A549 (cell line): ENCODE measurements at regions not wholly inside any gene's neighbourhood (a gene's known extent, or its start where the extent isn't known, plus 50 kb on each side); places are given as distances from the start of the nearest gene placed in this dataset.

Experiments used
- CBX2 ChIP-seq: fragments of 200-600 bp; sonication (generic); IDR thresholded peaks from 2 replicates; pipeline ENCODE4 v1.6.1; 2016; ENCODE audit warnings: low read depth, mild to moderate bottlenecking, borderline replicate concordance
- EP300 ChIP-seq, 2 experiments: fragments of >200 bp; sonication (Bioruptor Twin); formaldehyde crosslinking; IDR thresholded peaks; 2 replicates in 1 of 2; 3 replicates in 1 of 2; pipeline ENCODE4 v1.6.1; 2016 to 2017
- MAFK ChIP-seq: fragments of 450-650 bp; IDR thresholded peaks from 2 replicates; pipeline ENCODE4 v1.6.1; 2014; ENCODE audit not compliant: partially characterized antibody
- MAZ ChIP-seq: fragments of 150-350 bp; IDR thresholded peaks from 2 replicates; pipeline ENCODE4 v1.6.1; 2014; ENCODE audit warnings: antibody characterized with exemption, low read depth, low read length, borderline replicate concordance
- NFE2L2 ChIP-seq: fragments of 150-350 bp; conservative IDR thresholded peaks from 2 replicates; pipeline ENCODE4 v1.6.1; 2014; ENCODE audit warnings: low read length
- PHF8 ChIP-seq: fragments of 200-600 bp; sonication (generic); IDR thresholded peaks from 2 replicates; pipeline ENCODE4 v1.6.1; 2016; ENCODE audit warnings: low read depth, mild to moderate bottlenecking, antibody characterized with exemption, moderate library complexity, borderline replicate concordance
- POLR2A ChIP-seq: IDR thresholded peaks from 2 replicates; pipeline ENCODE4 v1.6.1; 2012; ENCODE audit warnings: mild to moderate bottlenecking, low read length
- POLR2AphosphoS2 ChIP-seq: conservative IDR thresholded peaks from 2 replicates; pipeline ENCODE4 v1.6.1; 2012; ENCODE audit warnings: low read length, improper control_type of control experiment, inconsistent platforms
- RARB ChIP-seq: fragments of 250-450 bp; sonication (Bioruptor Pico); IDR thresholded peaks from 2 replicates; pipeline ENCODE4 v1.8.0; 2021; ENCODE audit warnings: mild to moderate bottlenecking, moderate library complexity
- RFX5 ChIP-seq: fragments of 450-650 bp; IDR thresholded peaks from 2 replicates; pipeline ENCODE4 v1.7.1; 2014; ENCODE audit warnings: antibody characterized with exemption, mild to moderate bottlenecking, moderate library complexity
- RNF2 ChIP-seq: fragments of 200-600 bp; sonication (generic); IDR thresholded peaks from 2 replicates; pipeline ENCODE4 v1.6.1; 2016; ENCODE audit warnings: low read depth, mild to moderate bottlenecking, antibody characterized with exemption, moderate library complexity, borderline replicate concordance
- ZFP36 ChIP-seq: fragments of 450-650 bp; IDR thresholded peaks from 2 replicates; pipeline ENCODE4 v1.6.1; 2014; ENCODE audit warnings: borderline replicate concordance; ENCODE audit not compliant: partially characterized antibody
- TF ChIP-seq, protein P1 (sequence below): fragments of >200 bp; sonication (Bioruptor Twin); formaldehyde crosslinking; IDR thresholded peaks from 3 replicates; pipeline ENCODE4 v1.5.1; 2016
- TF ChIP-seq, protein P2 (sequence below): fragments of 250-450 bp; sonication (Bioruptor Pico); IDR thresholded peaks from 2 replicates; pipeline ENCODE4 v1.5.0; 2021; ENCODE audit warnings: mild to moderate bottlenecking, moderate library complexity, borderline replicate concordance

DNA sequence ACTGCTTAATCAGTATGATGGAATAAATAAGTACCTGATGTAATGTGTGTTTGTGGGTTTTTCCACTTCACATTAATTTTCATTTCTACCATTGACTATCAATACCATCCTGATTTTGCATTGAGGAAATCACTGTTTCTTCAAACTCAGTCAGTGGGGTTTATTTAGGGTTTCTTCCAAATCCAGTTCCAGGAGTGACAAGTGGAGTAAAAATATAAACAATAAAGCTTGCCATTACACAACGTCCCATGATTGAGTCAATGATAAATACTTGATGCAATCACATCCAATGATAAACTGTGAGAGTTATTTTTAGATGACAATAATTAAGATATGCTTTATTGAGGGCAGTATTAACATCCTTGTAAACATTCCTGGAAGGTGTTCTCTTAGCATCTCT lies 1037.4 kb upstream of the GJE1 start:
- TF ChIP-seq, protein P1, sequence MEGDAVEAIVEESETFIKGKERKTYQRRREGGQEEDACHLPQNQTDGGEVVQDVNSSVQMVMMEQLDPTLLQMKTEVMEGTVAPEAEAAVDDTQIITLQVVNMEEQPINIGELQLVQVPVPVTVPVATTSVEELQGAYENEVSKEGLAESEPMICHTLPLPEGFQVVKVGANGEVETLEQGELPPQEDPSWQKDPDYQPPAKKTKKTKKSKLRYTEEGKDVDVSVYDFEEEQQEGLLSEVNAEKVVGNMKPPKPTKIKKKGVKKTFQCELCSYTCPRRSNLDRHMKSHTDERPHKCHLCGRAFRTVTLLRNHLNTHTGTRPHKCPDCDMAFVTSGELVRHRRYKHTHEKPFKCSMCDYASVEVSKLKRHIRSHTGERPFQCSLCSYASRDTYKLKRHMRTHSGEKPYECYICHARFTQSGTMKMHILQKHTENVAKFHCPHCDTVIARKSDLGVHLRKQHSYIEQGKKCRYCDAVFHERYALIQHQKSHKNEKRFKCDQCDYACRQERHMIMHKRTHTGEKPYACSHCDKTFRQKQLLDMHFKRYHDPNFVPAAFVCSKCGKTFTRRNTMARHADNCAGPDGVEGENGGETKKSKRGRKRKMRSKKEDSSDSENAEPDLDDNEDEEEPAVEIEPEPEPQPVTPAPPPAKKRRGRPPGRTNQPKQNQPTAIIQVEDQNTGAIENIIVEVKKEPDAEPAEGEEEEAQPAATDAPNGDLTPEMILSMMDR: no peak
- TF ChIP-seq POLR2A (no peak), ZFP36 (no peak), POLR2AphosphoS2 (no peak), EP300 (IDR thresholded peaks at IDR 0.05) (no peak), RNF2 (no peak), NFE2L2 (no peak), MAZ (no peak), MAFK (no peak), CBX2 (no peak), PHF8 (no peak), RFX5 (no peak), RARB (CRISPR knock-in tag) (no peak)
- TF ChIP-seq, protein P2, sequence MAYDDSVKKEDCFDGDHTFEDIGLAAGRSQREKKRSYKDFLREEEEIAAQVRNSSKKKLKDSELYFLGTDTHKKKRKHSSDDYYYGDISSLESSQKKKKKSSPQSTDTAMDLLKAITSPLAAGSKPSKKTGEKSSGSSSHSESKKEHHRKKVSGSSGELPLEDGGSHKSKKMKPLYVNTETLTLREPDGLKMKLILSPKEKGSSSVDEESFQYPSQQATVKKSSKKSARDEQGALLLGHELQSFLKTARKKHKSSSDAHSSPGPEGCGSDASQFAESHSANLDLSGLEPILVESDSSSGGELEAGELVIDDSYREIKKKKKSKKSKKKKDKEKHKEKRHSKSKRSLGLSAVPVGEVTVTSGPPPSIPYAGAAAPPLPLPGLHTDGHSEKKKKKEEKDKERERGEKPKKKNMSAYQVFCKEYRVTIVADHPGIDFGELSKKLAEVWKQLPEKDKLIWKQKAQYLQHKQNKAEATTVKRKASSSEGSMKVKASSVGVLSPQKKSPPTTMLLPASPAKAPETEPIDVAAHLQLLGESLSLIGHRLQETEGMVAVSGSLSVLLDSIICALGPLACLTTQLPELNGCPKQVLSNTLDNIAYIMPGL: no peak
